CD4-positive, alpha-beta T cell (primary cell): ENCODE measurements at regions not wholly inside any gene's neighbourhood (a gene's known extent, or its start where the extent isn't known, plus 50 kb on each side); places are given as distances from the start of the nearest gene placed in this dataset.

Source experiments
- ATAC-seq: fragments of 200-7000 bp; cut with Tn5 transposase; one replicate; pipeline ENCODE4 v1.10.0; 2022; ENCODE audit warnings: mild to moderate bottlenecking; ENCODE audit not compliant: poor library complexity
- CTCF ChIA-PET: fragments of 350-600 bp; sonication (Branson Sonifier 250); formaldehyde crosslinking; loops from one replicate; lab custom pipeline; 2021; ENCODE audit warnings: antibody characterized with exemption, inconsistent platforms; lab: Charles Lee
- POLR2A ChIA-PET: fragments of 350-600 bp; sonication (Branson Sonifier 250); formaldehyde crosslinking; loops from one replicate; lab custom pipeline; 2021; ENCODE audit warnings: antibody characterized with exemption, inconsistent platforms; lab: Charles Lee
- DNase-seq, 14 experiments: peaks; one replicate each; pipeline ENCODE4 v3.0.0-alpha.2; 2013 to 2020; ENCODE audit warnings: mixed read lengths in 2 of 14
- H3K27ac ChIP-seq, 2 donors: one replicate each; pipeline versions ENCODE4 v1.5.1 to v1.7.0; 2013; ENCODE audit warnings: low read length in 2 of 2, low read depth in 1 of 2, mild to moderate bottlenecking in 1 of 2
- H3K27me3 ChIP-seq, 2 experiments: 1 replicate in 1 of 2; 2 replicates in 1 of 2; pipeline versions ENCODE4 v1.6.1 to v1.7.0; 2013; ENCODE audit warnings: low read length in 2 of 2, control low read depth in 1 of 2, mild to moderate bottlenecking in 1 of 2, moderate library complexity in 1 of 2; ENCODE audit not compliant: insufficient read depth in 2 of 2, control insufficient read depth in 1 of 2
- H3K36me3 ChIP-seq: one replicate; pipeline ENCODE4 v1.6.1; 2013; ENCODE audit warnings: low read length, control low read depth; ENCODE audit not compliant: insufficient read depth
- H3K4me1 ChIP-seq: one replicate; pipeline ENCODE4 v1.6.1; 2013; ENCODE audit warnings: low read length, control low read depth; ENCODE audit not compliant: insufficient read depth
- H3K4me3 ChIP-seq: one replicate; pipeline ENCODE4 v1.5.1; 2013; ENCODE audit warnings: mild to moderate bottlenecking, low read length, moderate library complexity
- H3K9me3 ChIP-seq, 2 experiments: 1 replicate in 1 of 2; 2 replicates in 1 of 2; pipeline versions ENCODE4 v1.6.1 to v1.7.0; 2013; ENCODE audit warnings: low read length in 2 of 2, mild to moderate bottlenecking in 2 of 2, control low read depth in 1 of 2, moderate library complexity in 1 of 2; ENCODE audit not compliant: control insufficient read depth in 1 of 2, insufficient read depth in 1 of 2
- H3K27ac Mint-ChIP-seq: one replicate; pipeline ENCODE4 v1.8.0; 2020; ENCODE audit warnings: mixed read lengths
- H3K27me3 Mint-ChIP-seq: one replicate; pipeline ENCODE4 v1.8.0; 2021; ENCODE audit warnings: mixed read lengths
- H3K36me3 Mint-ChIP-seq: one replicate; pipeline ENCODE4 v1.8.0; 2021; ENCODE audit warnings: low read depth, mixed read lengths
- H3K4me1 Mint-ChIP-seq: one replicate; pipeline ENCODE4 v1.8.0; 2021; ENCODE audit warnings: low read depth, mixed read lengths
- H3K4me3 Mint-ChIP-seq: one replicate; pipeline ENCODE4 v1.8.0; 2020; ENCODE audit warnings: mild to moderate bottlenecking, mixed read lengths
- H3K9me3 Mint-ChIP-seq: one replicate; pipeline ENCODE4 v1.8.0; 2020; ENCODE audit warnings: mixed read lengths
- intact Hi-C, 2 experiments: fragments of 100-400 bp; cut with DNase I in 1 of 2; cut with micrococcal nuclease in 1 of 2; formaldehyde crosslinking; loops; one replicate each; pipeline versions ENCODE4 v1.15.1 to v1.9.0; 2023 to 2025; cut with DNase I, micrococcal nuclease
- TF ChIP-seq, protein P1 (sequence below): fragments of 200-600 bp; IDR thresholded peaks from one replicate; pipeline ENCODE4 v1.8.0; 2022; ENCODE audit warnings: antibody characterized with exemption, mild to moderate bottlenecking

DNA sequence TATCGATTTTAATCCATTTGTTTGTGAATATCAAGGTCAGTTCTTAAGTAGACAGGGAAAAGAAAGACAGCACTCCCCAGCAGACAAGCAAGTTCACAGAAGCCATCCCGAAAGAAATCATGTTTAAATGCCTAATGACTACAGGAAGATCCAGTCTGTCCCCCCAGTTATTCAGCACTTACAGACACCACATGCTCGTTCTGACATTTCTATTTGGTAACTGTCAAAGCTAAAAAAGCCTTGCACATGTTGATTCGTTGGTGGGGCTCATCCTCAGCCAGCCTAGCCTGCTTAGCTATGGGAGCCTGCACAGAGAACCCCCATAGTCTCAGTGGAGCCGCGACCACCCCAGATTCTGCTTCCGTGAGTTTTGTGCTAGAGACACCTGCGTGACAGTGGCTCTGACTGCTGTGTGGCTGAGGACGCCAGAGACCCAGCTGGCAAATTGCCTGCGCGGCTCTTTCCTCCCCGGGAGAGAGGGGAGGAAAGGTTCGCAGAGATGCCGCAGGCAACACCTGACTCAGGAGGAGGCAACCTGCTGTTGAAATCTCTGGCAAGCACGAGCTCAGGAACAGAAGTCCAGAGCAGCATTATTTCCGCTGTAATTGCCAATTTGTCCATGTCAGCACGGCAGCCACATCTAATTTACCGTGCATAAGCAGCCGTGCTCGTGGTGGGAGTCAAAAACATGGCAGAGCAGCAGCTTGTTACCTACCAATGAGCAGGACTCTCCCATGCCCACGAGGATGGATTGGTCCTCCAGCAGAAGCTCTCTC lies 194.2 kb downstream of the GPAM start:
- peaks cover 19% of the 10 kb centered on the region for H3K27me3 Mint-ChIP-seq
- TF ChIP-seq, protein P1, sequence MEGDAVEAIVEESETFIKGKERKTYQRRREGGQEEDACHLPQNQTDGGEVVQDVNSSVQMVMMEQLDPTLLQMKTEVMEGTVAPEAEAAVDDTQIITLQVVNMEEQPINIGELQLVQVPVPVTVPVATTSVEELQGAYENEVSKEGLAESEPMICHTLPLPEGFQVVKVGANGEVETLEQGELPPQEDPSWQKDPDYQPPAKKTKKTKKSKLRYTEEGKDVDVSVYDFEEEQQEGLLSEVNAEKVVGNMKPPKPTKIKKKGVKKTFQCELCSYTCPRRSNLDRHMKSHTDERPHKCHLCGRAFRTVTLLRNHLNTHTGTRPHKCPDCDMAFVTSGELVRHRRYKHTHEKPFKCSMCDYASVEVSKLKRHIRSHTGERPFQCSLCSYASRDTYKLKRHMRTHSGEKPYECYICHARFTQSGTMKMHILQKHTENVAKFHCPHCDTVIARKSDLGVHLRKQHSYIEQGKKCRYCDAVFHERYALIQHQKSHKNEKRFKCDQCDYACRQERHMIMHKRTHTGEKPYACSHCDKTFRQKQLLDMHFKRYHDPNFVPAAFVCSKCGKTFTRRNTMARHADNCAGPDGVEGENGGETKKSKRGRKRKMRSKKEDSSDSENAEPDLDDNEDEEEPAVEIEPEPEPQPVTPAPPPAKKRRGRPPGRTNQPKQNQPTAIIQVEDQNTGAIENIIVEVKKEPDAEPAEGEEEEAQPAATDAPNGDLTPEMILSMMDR: no peak
- no peaks in the 10 kb centered on the region for H3K4me1 Mint-ChIP-seq
- no peaks in the 10 kb centered on the region for H3K36me3 Mint-ChIP-seq
- no peak overlapping the region for H3K4me3 ChIP-seq
- H3K27ac Mint-ChIP-seq: no peak overlapping the region
- ChIA-PET POLR2A (no interaction called here), CTCF (no interaction called here)
- H3K9me3 Mint-ChIP-seq: no peaks in the 10 kb centered on the region
- no peaks in the 10 kb centered on the region for H3K36me3 ChIP-seq
- no peak overlapping the region for H3K4me3 Mint-ChIP-seq
- peaks cover 0 to 5% of the 10 kb centered on the region in 2 experiments for H3K9me3 ChIP-seq
- ATAC-seq (no peak), DNase-seq (no peak)
- no peaks in the 10 kb centered on the region for H3K4me1 ChIP-seq
- peaks cover 0 to 2% of the 10 kb centered on the region in 2 experiments for H3K27me3 ChIP-seq
- H3K27ac ChIP-seq: no peak overlapping the region
- intact Hi-C loops: no loop called here

DNA sequence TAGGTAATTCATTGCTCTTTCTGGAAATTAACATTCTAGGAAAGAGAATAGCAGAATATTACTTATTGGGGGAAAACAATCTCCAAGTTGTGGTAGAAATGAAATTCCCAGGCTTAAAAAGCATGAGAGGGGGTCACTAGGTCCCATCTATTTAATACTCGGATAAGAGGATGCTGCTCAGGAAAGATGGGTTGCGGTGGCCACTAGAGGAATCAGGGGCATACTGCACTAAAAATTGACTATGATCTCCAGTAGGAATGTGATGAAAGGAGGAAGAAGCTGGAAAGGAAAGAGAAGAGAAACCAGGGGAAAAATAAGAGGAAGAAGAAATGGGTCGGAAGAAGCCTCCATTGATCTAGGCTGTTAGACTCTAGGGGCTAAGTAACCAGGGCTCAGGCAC lies 192.8 kb downstream of the GPAM start:
- TF ChIP-seq, protein P1: no peak
- no peak overlapping the region for H3K27ac ChIP-seq
- ATAC-seq (no peak), DNase-seq (no peak)
- H3K36me3 Mint-ChIP-seq: no peaks in the 10 kb centered on the region
- H3K27me3 Mint-ChIP-seq: peaks cover 24% of the 10 kb centered on the region
- no peak overlapping the region for H3K4me3 ChIP-seq
- no peaks in the 10 kb centered on the region for H3K36me3 ChIP-seq
- H3K27ac Mint-ChIP-seq: no peak overlapping the region
- no peaks in the 10 kb centered on the region for H3K4me1 ChIP-seq
- ChIA-PET POLR2A (no interaction called here), CTCF (no interaction called here)
- intact Hi-C loops: no loop called here
- peaks cover 0 to 5% of the 10 kb centered on the region in 2 experiments for H3K9me3 ChIP-seq
- H3K9me3 Mint-ChIP-seq: no peaks in the 10 kb centered on the region
- H3K4me1 Mint-ChIP-seq: no peaks in the 10 kb centered on the region
- H3K4me3 Mint-ChIP-seq: no peak overlapping the region
- peaks cover 0 to 2% of the 10 kb centered on the region in 2 experiments for H3K27me3 ChIP-seq

DNA sequence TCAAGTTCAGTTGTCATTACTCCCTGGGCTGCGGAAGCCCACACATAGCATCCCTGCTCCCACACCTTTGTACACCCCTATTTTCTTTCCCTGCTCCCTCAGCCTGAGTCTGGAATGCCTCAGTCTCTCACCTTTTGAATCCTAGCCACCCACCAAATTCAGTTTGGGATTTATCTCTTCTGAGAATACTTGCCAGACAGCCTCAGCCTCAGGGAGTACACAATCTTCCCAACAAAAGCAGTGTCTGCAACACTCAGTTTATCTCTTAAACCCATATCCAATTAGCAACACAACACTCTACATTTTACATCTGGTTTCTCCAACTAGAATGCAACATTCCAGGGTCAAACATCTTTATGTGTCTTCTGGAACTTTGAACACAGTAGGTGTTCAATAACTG lies 190.2 kb downstream of the GPAM start:
- Mint-ChIP-seq H3K36me3 (no peaks in the 10 kb centered on the region), H3K27ac (no peak overlapping the region), H3K9me3 (no peaks in the 10 kb centered on the region), H3K4me3 (no peak overlapping the region), H3K4me1 (no peaks in the 10 kb centered on the region), H3K27me3 (peaks cover 24% of the 10 kb centered on the region)
- ChIA-PET CTCF (no interaction called here), POLR2A (no interaction called here)
- Histone ChIP-seq H3K9me3 (peaks cover 0 to 5% of the 10 kb centered on the region in 2 experiments), H3K4me3 (no peak overlapping the region), H3K27ac (no peak overlapping the region), H3K36me3 (no peaks in the 10 kb centered on the region), H3K27me3 (peaks cover 0 to 2% of the 10 kb centered on the region in 2 experiments), H3K4me1 (no peaks in the 10 kb centered on the region)
- TF ChIP-seq, protein P1: no peak
- ATAC-seq: no peak
- DNase-seq: no peak
- intact Hi-C loops: no loop called here
